Thyroid gland (tissue), 4 donors: ENCODE measurements at regions not wholly inside any gene's neighbourhood (a gene's known extent, or its start where the extent isn't known, plus 50 kb on each side); places are given as distances from the start of the nearest gene placed in this dataset.

Experiments
- DNase-seq, 2 donors: peaks; one replicate each; pipeline ENCODE4 v3.0.0-alpha.2; 2019
- H3K27ac ChIP-seq, 3 donors: fragments of 200-600 bp; sonication (generic); 1 replicate in 2 of 3; 2 replicates in 1 of 3; pipeline ENCODE4 v1.5.1; 2016 to 2019; ENCODE audit warnings: mild to moderate bottlenecking in 1 of 3, moderate library complexity in 1 of 3
- H3K27me3 ChIP-seq: fragments of 200-600 bp; sonication (generic); one replicate; pipeline ENCODE4 v1.5.1; 2019
- H3K36me3 ChIP-seq, 2 donors: fragments of 200-600 bp; sonication (generic); one replicate each; pipeline ENCODE4 v1.5.1; 2016 to 2019
- H3K4me1 ChIP-seq, 2 donors: fragments of 200-600 bp; sonication (generic); one replicate each; pipeline ENCODE4 v1.5.1; 2017 to 2019
- H3K4me3 ChIP-seq, 3 donors: fragments of 200-600 bp; sonication (generic); replicated peaks in 1 of 3; 1 replicate in 2 of 3; 2 replicates in 1 of 3; pipeline ENCODE4 v1.5.1; 2016; ENCODE audit warnings: mild to moderate bottlenecking in 1 of 3
- H3K9me3 ChIP-seq: fragments of 200-600 bp; sonication (generic); one replicate; pipeline ENCODE4 v1.5.1; 2017
- CTCF ChIP-seq, 6 experiments: fragments of 200-600 bp in 3 of 6; fragments of 450-650 bp in 3 of 6; sonication (generic) in 3 of 6; IDR thresholded peaks; one replicate each; pipeline ENCODE4 v1.5.1; 2016 to 2019; ENCODE audit warnings: antibody characterized with exemption in 6 of 6, mild to moderate bottlenecking in 2 of 6, inconsistent platforms in 1 of 6, moderate library complexity in 1 of 6
- POLR2A ChIP-seq, 2 donors: fragments of 450-650 bp; IDR thresholded peaks; one replicate each; pipeline ENCODE4 v1.6.1; 2017; ENCODE audit warnings: antibody characterized with exemption in 2 of 2, mild to moderate bottlenecking in 2 of 2, moderate library complexity in 1 of 2
- WGBS, 2 donors: methylation state at CpG; one replicate each; pipeline ENCODE4 v1.1.5; 2017; 5-methylcytosine and 5-hydroxymethylcytosine counted together
- intact Hi-C: fragments of 100-400 bp; cut with DNase I; formaldehyde crosslinking; loops from one replicate; pipeline ENCODE4 v1.15.1; 2023

GRCh38 chr1:185585770-185586169 lies 148.4 kb upstream of the HMCN1 start:
- H3K27me3 ChIP-seq, result no peaks in the 10 kb centered on the region
- H3K36me3 ChIP-seq, result no peaks in the 10 kb centered on the region
- 68 to 72% methylated on average over 8 of the region's 8 CpGs for WGBS, 2 donors
- no peaks in the 10 kb centered on the region for H3K4me1 ChIP-seq
- no peak for DNase-seq
- H3K4me3 ChIP-seq, result no peak overlapping the region
- H3K9me3 ChIP-seq, result no peaks in the 10 kb centered on the region
- TF ChIP-seq POLR2A (IDR thresholded peaks at IDR 0.05) (no peak), CTCF (IDR thresholded peaks at IDR 0.05) (no peak)
- H3K27ac ChIP-seq, result no peak overlapping the region
- intact Hi-C loops, result no loop called here

- WGBS, 2 donors, result 94 to 95% methylated on average over 4 of the region's 4 CpGs
- TF ChIP-seq CTCF (IDR thresholded peaks at IDR 0.05) (no peak), POLR2A (IDR thresholded peaks at IDR 0.05) (no peak)
- no peaks in the 10 kb centered on the region for H3K9me3 ChIP-seq
- intact Hi-C loops, result no loop called here
- no peak overlapping the region for H3K4me3 ChIP-seq
- H3K36me3 ChIP-seq, result no peaks in the 10 kb centered on the region
- no peaks in the 10 kb centered on the region for H3K27me3 ChIP-seq
- no peak for DNase-seq
- H3K27ac ChIP-seq, result no peak overlapping the region
- H3K4me1 ChIP-seq, result no peaks in the 10 kb centered on the region
Measured at GRCh38 chr1:185581961-185582725, 152.0 kb upstream of the HMCN1 start.

DNA sequence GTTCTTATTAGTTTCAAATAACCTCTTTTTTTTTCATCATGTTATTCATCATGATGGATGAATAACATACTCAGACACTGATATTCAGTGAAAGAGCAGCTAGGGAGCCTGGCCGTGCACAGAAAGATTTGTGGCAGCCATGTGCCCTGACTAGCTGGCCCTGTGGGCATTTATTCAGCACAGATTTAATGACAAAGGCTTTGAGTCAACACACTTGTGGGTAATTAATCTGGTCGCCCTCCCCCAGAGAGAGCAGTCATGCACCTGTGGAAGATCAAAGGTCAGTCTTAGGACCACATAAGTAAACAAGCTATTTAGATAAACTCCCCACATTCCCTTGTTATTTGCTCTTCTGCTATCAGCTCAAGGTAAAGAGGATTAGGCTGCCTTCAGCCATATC lies 153.2 kb upstream of the HMCN1 start:
- no peaks in the 10 kb centered on the region for H3K36me3 ChIP-seq
- DNase-seq, result no peak
- intact Hi-C loops, result no loop called here
- H3K4me3 ChIP-seq, result no peak overlapping the region
- no peak overlapping the region for H3K27ac ChIP-seq
- no peaks in the 10 kb centered on the region for H3K4me1 ChIP-seq
- TF ChIP-seq CTCF (IDR thresholded peaks at IDR 0.05) (no peak), POLR2A (IDR thresholded peaks at IDR 0.05) (no peak)
- H3K9me3 ChIP-seq, result no peaks in the 10 kb centered on the region
- 82 to 86% methylated on average over 2 of the region's 2 CpGs for WGBS, 2 donors
- no peaks in the 10 kb centered on the region for H3K27me3 ChIP-seq

GRCh38 chr1:185578293-185578692 lies 155.9 kb upstream of the HMCN1 start:
- TF ChIP-seq POLR2A (IDR thresholded peaks at IDR 0.05) (no peak), CTCF (IDR thresholded peaks at IDR 0.05) (no peak)
- Histone ChIP-seq H3K27ac (no peak overlapping the region), H3K4me1 (peaks cover 3 to 7% of the 10 kb centered on the region in 2 donors), H3K36me3 (no peaks in the 10 kb centered on the region), H3K9me3 (no peaks in the 10 kb centered on the region), H3K27me3 (no peaks in the 10 kb centered on the region), H3K4me3 (no peak overlapping the region)
- 90 to 97% methylated on average over 3 of the region's 3 CpGs for WGBS, 2 donors
- intact Hi-C loops, result no loop called here
- no peak for DNase-seq

DNA sequence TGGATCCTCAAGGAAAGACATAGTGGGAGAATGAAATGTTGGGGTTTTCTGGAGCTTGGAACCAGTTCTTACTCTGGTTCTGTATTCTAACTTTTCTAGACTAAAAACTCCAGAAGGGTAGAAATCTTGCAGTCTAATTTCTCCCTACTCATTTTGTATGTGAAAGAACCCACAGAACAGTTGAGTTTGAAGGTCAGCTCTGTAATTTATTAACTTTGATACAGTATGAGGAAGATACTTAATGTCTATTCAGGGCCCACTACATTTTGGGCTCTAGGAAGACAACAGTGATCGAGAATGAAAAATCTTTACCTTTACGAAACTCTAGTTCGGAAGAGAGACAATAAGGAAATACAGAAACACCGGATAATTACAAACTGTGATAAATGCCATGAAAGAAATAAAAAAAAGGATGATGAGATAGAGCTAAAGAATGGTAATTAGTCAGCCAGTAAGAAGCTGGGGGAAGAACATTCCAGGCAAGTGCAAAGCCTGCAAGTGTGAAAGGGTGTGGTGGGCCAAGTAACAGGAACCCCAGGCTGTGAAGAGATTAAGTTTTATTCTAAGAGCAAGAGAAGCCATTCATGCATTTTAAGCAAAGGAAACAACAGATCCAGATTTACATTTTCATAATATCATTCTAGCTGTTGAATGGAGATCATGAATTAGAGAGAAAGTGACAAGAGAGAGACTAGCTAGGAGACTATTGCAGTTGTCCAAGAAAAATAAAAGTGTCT lies 159.9 kb upstream of the HMCN1 start:
- peak overlapping the region in 1 of 3 donors; percentile 62 for H3K27ac ChIP-seq
- WGBS, 2 donors, result 96 to 97% methylated on average over 4 of the region's 4 CpGs
- DNase-seq, result no peak
- TF ChIP-seq CTCF (IDR thresholded peaks at IDR 0.05), result no peak
- TF ChIP-seq POLR2A (IDR thresholded peaks at IDR 0.05), result no peak
- H3K36me3 ChIP-seq, result no peaks in the 10 kb centered on the region
- peaks cover 3 to 9% of the 10 kb centered on the region in 2 donors for H3K4me1 ChIP-seq
- no peaks in the 10 kb centered on the region for H3K27me3 ChIP-seq
- no peaks in the 10 kb centered on the region for H3K9me3 ChIP-seq
- no peak overlapping the region for H3K4me3 ChIP-seq
- intact Hi-C loops, result no loop called here
